Fibroblast of lung (primary cell): ENCODE measurements at regions not wholly inside any gene's neighbourhood (a gene's known extent, or its start where the extent isn't known, plus 50 kb on each side); places are given as distances from the start of the nearest gene placed in this dataset.

Experiments used
- CTCF ChIP-seq, 2 donors: IDR thresholded peaks in 1 of 2; conservative IDR thresholded peaks in 1 of 2; 1 replicate in 1 of 2; 2 replicates in 1 of 2; pipeline ENCODE4 v1.5.1; 2011 to 2012; ENCODE audit warnings: low read length in 2 of 2, control low read depth in 1 of 2, inconsistent platforms in 1 of 2, low read depth in 1 of 2, mild to moderate bottlenecking in 1 of 2
- EZH2 ChIP-seq: IDR thresholded peaks from 2 replicates; pipeline ENCODE4 v1.5.1; 2012; ENCODE audit warnings: low read length, control low read depth, mild to moderate bottlenecking; ENCODE audit errors: missing control alignments

GRCh38 chr6:80638213-80639055, 532.0 kb downstream of the BCKDHB start:
- TF ChIP-seq CTCF (conservative IDR thresholded peaks at IDR 0.05 in 1 of 2, IDR thresholded peaks at IDR 0.05 in 1 of 2; ENCODE audit: low read depth in 1 of 2, low read length in 2 of 2), result no peak
- no peak for TF ChIP-seq EZH2
